ENCODE measurements at regions not wholly inside any gene's neighbourhood (a gene's known extent, or its start where the extent isn't known, plus 50 kb on each side); places are given as distances from the start of the nearest gene placed in this dataset.

GRCh38 chr13:30526612-30527495, 61.1 kb upstream of the HMGB1 start:
- H2AFZ ChIP-seq (ENCODE audit: low read depth, low read length, severe bottlenecking): no peak overlapping the region

GRCh38 chr13:30529085-30529834, 63.5 kb upstream of the HMGB1 start:
- TF ChIP-seq CTCF (IDR thresholded peaks at IDR 0.05; ENCODE audit: insufficient read depth, low read length, poor library complexity, severe bottlenecking) (no peak), EZH2phosphoT487 (conservative IDR thresholded peaks at IDR 0.05; ENCODE audit: low read length) (no peak)
- Histone ChIP-seq H3K27me3 (ENCODE audit: low read length) (no peaks in the 10 kb centered on the region), H3K36me3 (ENCODE audit: low read length) (no peaks in the 10 kb centered on the region), H3K4me3 (ENCODE audit: insufficient read depth, low read length, poor library complexity, severe bottlenecking) (no peak overlapping the region), H3K27ac (ENCODE audit: low read depth, low read length) (no peak overlapping the region), H2AFZ (ENCODE audit: low read depth, low read length, severe bottlenecking) (no peak overlapping the region), H3K79me2 (ENCODE audit: insufficient read depth, low read length) (no peaks in the 10 kb centered on the region), H3K4me2 (ENCODE audit: low read depth, low read length, poor library complexity, severe bottlenecking) (no peak overlapping the region), H3F3A (ENCODE audit: insufficient read depth) (no peaks in the 10 kb centered on the region), H4K20me1 (ENCODE audit: low read depth, low read length) (no peaks in the 10 kb centered on the region), H3K9ac (ENCODE audit: low read length) (no peak overlapping the region), H3K9me2 (replicated peaks; ENCODE audit: insufficient read depth, low read length) (no peaks in the 10 kb centered on the region), H3K9me3 (ENCODE audit: insufficient read depth, low read length) (no peaks in the 10 kb centered on the region)

More at GRCh38 chr13:30526612-30527495, 61.1 kb upstream of the HMGB1 start:
- Histone ChIP-seq H3K9me2 (replicated peaks; ENCODE audit: insufficient read depth, low read length) (no peaks in the 10 kb centered on the region), H3K79me2 (ENCODE audit: insufficient read depth, low read length) (no peaks in the 10 kb centered on the region), H3K4me2 (ENCODE audit: low read depth, low read length, poor library complexity, severe bottlenecking) (no peak overlapping the region), H3K27me3 (ENCODE audit: low read length) (no peaks in the 10 kb centered on the region), H3K9me3 (ENCODE audit: insufficient read depth, low read length) (no peaks in the 10 kb centered on the region), H4K20me1 (ENCODE audit: low read depth, low read length) (no peaks in the 10 kb centered on the region), H3K9ac (ENCODE audit: low read length) (no peak overlapping the region), H3F3A (ENCODE audit: insufficient read depth) (no peaks in the 10 kb centered on the region), H3K36me3 (ENCODE audit: low read length) (no peaks in the 10 kb centered on the region), H3K27ac (ENCODE audit: low read depth, low read length) (no peak overlapping the region), H3K4me3 (ENCODE audit: insufficient read depth, low read length, poor library complexity, severe bottlenecking) (no peak overlapping the region)
- no peak for TF ChIP-seq EZH2phosphoT487 (conservative IDR thresholded peaks at IDR 0.05; ENCODE audit: low read length)
- no peak for TF ChIP-seq CTCF (IDR thresholded peaks at IDR 0.05; ENCODE audit: insufficient read depth, low read length, poor library complexity, severe bottlenecking)

- Histone ChIP-seq H3F3A (ENCODE audit: insufficient read depth) (no peaks in the 10 kb centered on the region), H2AFZ (ENCODE audit: low read depth, low read length, severe bottlenecking) (no peak overlapping the region), H4K20me1 (ENCODE audit: low read depth, low read length) (no peaks in the 10 kb centered on the region), H3K9me3 (ENCODE audit: insufficient read depth, low read length) (no peaks in the 10 kb centered on the region), H3K79me2 (ENCODE audit: insufficient read depth, low read length) (no peaks in the 10 kb centered on the region), H3K4me3 (ENCODE audit: insufficient read depth, low read length, poor library complexity, severe bottlenecking) (no peak overlapping the region), H3K36me3 (ENCODE audit: low read length) (no peaks in the 10 kb centered on the region), H3K9ac (ENCODE audit: low read length) (no peak overlapping the region), H3K4me2 (ENCODE audit: low read depth, low read length, poor library complexity, severe bottlenecking) (no peak overlapping the region), H3K27me3 (ENCODE audit: low read length) (no peaks in the 10 kb centered on the region), H3K9me2 (replicated peaks; ENCODE audit: insufficient read depth, low read length) (no peaks in the 10 kb centered on the region), H3K27ac (ENCODE audit: low read depth, low read length) (no peak overlapping the region)
- TF ChIP-seq EZH2phosphoT487 (conservative IDR thresholded peaks at IDR 0.05; ENCODE audit: low read length) (no peak), CTCF (IDR thresholded peaks at IDR 0.05; ENCODE audit: insufficient read depth, low read length, poor library complexity, severe bottlenecking) (no peak)
Measured at GRCh38 chr13:30535046-30535445, 69.3 kb upstream of the HMGB1 start.

All from SU-DHL-6 (cell line).